ENCODE measurements at regions not wholly inside any gene's neighbourhood (a gene's known extent, or its start where the extent isn't known, plus 50 kb on each side); places are given as distances from the start of the nearest gene placed in this dataset.

DNA sequence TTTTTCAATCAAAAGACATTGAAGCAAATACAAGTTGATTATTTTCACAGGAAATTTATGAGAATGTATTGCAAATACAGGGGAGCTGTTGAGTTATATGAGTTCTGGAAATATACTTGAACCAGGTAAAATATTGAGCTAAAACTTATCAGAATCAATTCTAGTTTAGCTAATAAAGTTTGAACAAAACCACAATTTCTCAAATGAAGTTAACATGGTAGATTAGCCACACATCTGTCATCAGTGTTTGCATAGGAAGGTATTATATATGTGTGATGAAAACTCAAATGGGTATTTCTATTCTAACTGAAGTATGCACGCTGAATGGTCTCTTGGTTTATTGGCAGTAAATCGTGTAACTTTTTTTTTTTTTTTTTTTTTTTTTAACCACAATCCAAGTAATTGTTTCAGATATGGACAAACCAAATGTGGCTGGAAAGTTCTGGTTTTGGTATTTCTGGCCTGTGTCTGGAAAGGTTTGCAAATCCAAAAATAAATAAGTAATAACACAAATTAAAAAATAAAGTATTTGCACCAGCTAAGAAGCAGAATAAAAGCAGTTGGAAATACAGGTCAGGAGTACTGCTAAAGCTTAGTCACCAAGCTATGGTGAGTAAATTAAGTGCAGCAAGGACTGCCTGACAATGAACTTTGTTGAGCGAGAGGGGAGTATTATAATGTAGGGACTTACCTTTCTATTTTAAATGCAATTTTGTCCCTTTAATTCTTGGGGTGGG, 479.1 kb upstream of the FANCL start:
- H3K9ac ChIP-seq (ENCODE audit: extremely low read depth, low read length, poor library complexity, severe bottlenecking): no peak overlapping the region
- no peak for DNase-seq
- H3K4me1 ChIP-seq (ENCODE audit: control insufficient read depth, insufficient read depth, low read length): no peaks in the 10 kb centered on the region
- TF ChIP-seq, protein P1, sequence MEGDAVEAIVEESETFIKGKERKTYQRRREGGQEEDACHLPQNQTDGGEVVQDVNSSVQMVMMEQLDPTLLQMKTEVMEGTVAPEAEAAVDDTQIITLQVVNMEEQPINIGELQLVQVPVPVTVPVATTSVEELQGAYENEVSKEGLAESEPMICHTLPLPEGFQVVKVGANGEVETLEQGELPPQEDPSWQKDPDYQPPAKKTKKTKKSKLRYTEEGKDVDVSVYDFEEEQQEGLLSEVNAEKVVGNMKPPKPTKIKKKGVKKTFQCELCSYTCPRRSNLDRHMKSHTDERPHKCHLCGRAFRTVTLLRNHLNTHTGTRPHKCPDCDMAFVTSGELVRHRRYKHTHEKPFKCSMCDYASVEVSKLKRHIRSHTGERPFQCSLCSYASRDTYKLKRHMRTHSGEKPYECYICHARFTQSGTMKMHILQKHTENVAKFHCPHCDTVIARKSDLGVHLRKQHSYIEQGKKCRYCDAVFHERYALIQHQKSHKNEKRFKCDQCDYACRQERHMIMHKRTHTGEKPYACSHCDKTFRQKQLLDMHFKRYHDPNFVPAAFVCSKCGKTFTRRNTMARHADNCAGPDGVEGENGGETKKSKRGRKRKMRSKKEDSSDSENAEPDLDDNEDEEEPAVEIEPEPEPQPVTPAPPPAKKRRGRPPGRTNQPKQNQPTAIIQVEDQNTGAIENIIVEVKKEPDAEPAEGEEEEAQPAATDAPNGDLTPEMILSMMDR (conservative IDR thresholded peaks at IDR 0.05): no peak
- H3K9me3 ChIP-seq (ENCODE audit: control insufficient read depth, low read length): no peaks in the 10 kb centered on the region
- H3K4me3 Mint-ChIP-seq: no peak overlapping the region
- 85 to 100% methylated on average over 1 to 2 of the region's 3 CpGs for WGBS, 2 experiments (ENCODE audit: insufficient coverage in 1 of 2, insufficient read length in 1 of 2)
- no peak overlapping the region for H3K4me3 ChIP-seq (ENCODE audit: low read length)
- no peaks in the 10 kb centered on the region for H3K9me3 Mint-ChIP-seq
- H3K27me3 Mint-ChIP-seq (ENCODE audit: insufficient read depth): no peaks in the 10 kb centered on the region
- H3K36me3 Mint-ChIP-seq (ENCODE audit: low read depth): no peaks in the 10 kb centered on the region
- H3K27ac ChIP-seq (ENCODE audit: low read depth, low read length): no peak overlapping the region
- peaks cover 5% of the 10 kb centered on the region for H3K4me1 Mint-ChIP-seq
- no peaks in the 10 kb centered on the region for H3K36me3 ChIP-seq (ENCODE audit: control insufficient read depth, insufficient read depth, low read length)
- no peak overlapping the region for H3K27ac Mint-ChIP-seq
- no peaks in the 10 kb centered on the region for H3K27me3 ChIP-seq (ENCODE audit: control insufficient read depth, insufficient read depth, low read length, poor library complexity, severe bottlenecking)

DNA sequence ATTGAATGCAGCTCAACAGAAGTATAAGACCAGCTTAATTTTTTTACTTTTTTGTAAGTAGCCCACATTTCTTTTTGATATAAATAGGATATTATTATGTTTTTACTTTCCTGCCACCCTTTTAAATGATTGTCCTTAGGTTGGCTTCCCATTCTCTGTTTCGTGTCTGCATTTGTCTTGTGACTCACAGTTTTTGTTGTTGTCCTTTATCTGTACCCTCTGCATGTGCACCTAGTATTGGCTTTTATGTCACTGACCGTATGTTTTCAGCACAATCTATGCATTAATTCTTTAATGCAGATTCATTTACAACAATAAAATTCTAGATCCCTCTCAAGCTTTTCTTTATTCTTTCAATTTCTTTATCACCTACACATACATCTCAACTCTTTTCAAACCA, 474.2 kb upstream of the FANCL start:
- H3K9me3 Mint-ChIP-seq: no peaks in the 10 kb centered on the region
- Histone ChIP-seq H3K9me3 (ENCODE audit: control insufficient read depth, low read length) (no peaks in the 10 kb centered on the region), H3K27ac (ENCODE audit: low read depth, low read length) (no peak overlapping the region), H3K27me3 (ENCODE audit: control insufficient read depth, insufficient read depth, low read length, poor library complexity, severe bottlenecking) (no peaks in the 10 kb centered on the region), H3K4me3 (ENCODE audit: low read length) (no peak overlapping the region), H3K36me3 (ENCODE audit: control insufficient read depth, insufficient read depth, low read length) (no peaks in the 10 kb centered on the region), H3K9ac (ENCODE audit: extremely low read depth, low read length, poor library complexity, severe bottlenecking) (no peak overlapping the region), H3K4me1 (ENCODE audit: control insufficient read depth, insufficient read depth, low read length) (no peaks in the 10 kb centered on the region)
- no peaks in the 10 kb centered on the region for H3K36me3 Mint-ChIP-seq (ENCODE audit: low read depth)
- DNase-seq: no peak
- no peaks in the 10 kb centered on the region for H3K4me1 Mint-ChIP-seq
- no peak overlapping the region for H3K4me3 Mint-ChIP-seq
- TF ChIP-seq, protein P1 (conservative IDR thresholded peaks at IDR 0.05): no peak
- no peak overlapping the region for H3K27ac Mint-ChIP-seq
- H3K27me3 Mint-ChIP-seq (ENCODE audit: insufficient read depth): no peaks in the 10 kb centered on the region
- WGBS, 2 experiments (ENCODE audit: insufficient coverage in 1 of 2, insufficient read length in 1 of 2): 90 to 91% methylated on average over 2 of the region's 2 CpGs

DNA sequence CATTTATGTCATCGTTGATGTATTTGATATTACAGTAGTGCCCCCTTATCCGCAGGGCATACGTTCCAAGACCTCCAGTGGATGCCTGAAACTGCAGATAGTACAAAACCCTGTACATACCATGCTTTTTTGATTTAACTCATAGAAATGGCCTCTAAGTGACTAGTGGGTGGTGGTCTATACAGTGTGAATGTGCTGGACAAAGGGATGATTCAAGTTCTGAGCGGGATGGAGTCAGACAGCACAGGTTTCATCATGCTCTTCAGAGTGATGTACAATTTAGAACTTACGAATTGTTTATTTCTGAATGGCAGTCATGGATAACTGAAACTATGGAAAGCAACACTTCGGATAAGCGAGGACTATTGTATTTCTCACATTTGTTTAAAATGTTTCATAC, 473.1 kb upstream of the FANCL start:
- H3K4me3 Mint-ChIP-seq: no peak overlapping the region
- Histone ChIP-seq H3K4me1 (ENCODE audit: control insufficient read depth, insufficient read depth, low read length) (no peaks in the 10 kb centered on the region), H3K9me3 (ENCODE audit: control insufficient read depth, low read length) (no peaks in the 10 kb centered on the region), H3K4me3 (ENCODE audit: low read length) (no peak overlapping the region), H3K9ac (ENCODE audit: extremely low read depth, low read length, poor library complexity, severe bottlenecking) (no peak overlapping the region), H3K27me3 (ENCODE audit: control insufficient read depth, insufficient read depth, low read length, poor library complexity, severe bottlenecking) (no peaks in the 10 kb centered on the region), H3K27ac (ENCODE audit: low read depth, low read length) (no peak overlapping the region), H3K36me3 (ENCODE audit: control insufficient read depth, insufficient read depth, low read length) (no peaks in the 10 kb centered on the region)
- DNase-seq: no peak
- H3K27me3 Mint-ChIP-seq (ENCODE audit: insufficient read depth): no peaks in the 10 kb centered on the region
- no peak overlapping the region for H3K27ac Mint-ChIP-seq
- no peaks in the 10 kb centered on the region for H3K36me3 Mint-ChIP-seq (ENCODE audit: low read depth)
- H3K9me3 Mint-ChIP-seq: no peaks in the 10 kb centered on the region
- TF ChIP-seq, protein P1 (conservative IDR thresholded peaks at IDR 0.05): no peak
- 90 to 94% methylated on average over 4 to 7 of the region's 7 CpGs for WGBS, 2 experiments (ENCODE audit: insufficient coverage in 1 of 2, insufficient read length in 1 of 2)
- H3K4me1 Mint-ChIP-seq: peaks cover 9% of the 10 kb centered on the region

Data from endodermal cell (in vitro differentiated cells).